ENCODE measurements at regions not wholly inside any gene's neighbourhood (a gene's known extent, or its start where the extent isn't known, plus 50 kb on each side); places are given as distances from the start of the nearest gene placed in this dataset.

GRCh38 chr7:142389544-142389943 lies 131.7 kb upstream of the PRSS58 start:
- no peak for DNase-seq

GRCh38 chr7:142385491-142386340 lies 127.9 kb upstream of the PRSS58 start:
- DNase-seq = peak; percentile 31 to 38

GRCh38 chr7:142384493-142384922 lies 126.7 kb upstream of the PRSS58 start:
- no peak for DNase-seq

- DNase-seq = no peak
Measured at GRCh38 chr7:142383841-142384492, 126.1 kb upstream of the PRSS58 start.

- DNase-seq = no peak
Measured at GRCh38 chr7:142381727-142382390, 124.0 kb upstream of the PRSS58 start.

GRCh38 chr7:142380069-142380468 lies 122.2 kb upstream of the PRSS58 start:
- DNase-seq = no peak

GRCh38 chr7:142379201-142379885 lies 121.5 kb upstream of the PRSS58 start:
- DNase-seq = no peak

- DNase-seq = no peak
Measured at GRCh38 chr7:142377567-142377966, 119.7 kb upstream of the PRSS58 start.

GRCh38 chr7:142376356-142376997 lies 118.6 kb upstream of the PRSS58 start:
- DNase-seq = no peak

- DNase-seq = no peak
Measured at GRCh38 chr7:142375710-142376313, 118.0 kb upstream of the PRSS58 start.

- no peak for DNase-seq
Measured at GRCh38 chr7:142372727-142373126, 114.9 kb upstream of the PRSS58 start.

- DNase-seq = no peak
Measured at GRCh38 chr7:142371586-142372377, 113.9 kb upstream of the PRSS58 start.

GRCh38 chr7:142365410-142365842 lies 107.6 kb upstream of the PRSS58 start:
- DNase-seq = no peak

- DNase-seq = no peak
Measured at GRCh38 chr7:142364551-142364950, 106.7 kb upstream of the PRSS58 start.

GRCh38 chr7:142362349-142362748 lies 104.5 kb upstream of the PRSS58 start:
- no peak for DNase-seq

- no peak for DNase-seq
Measured at GRCh38 chr7:142359694-142360279, 101.9 kb upstream of the PRSS58 start.

GRCh38 chr7:142357953-142358520 lies 100.2 kb upstream of the PRSS58 start:
- DNase-seq = peak; percentile 35 to 48

GRCh38 chr7:142356166-142356565 lies 98.3 kb upstream of the PRSS58 start:
- no peak for DNase-seq

GRCh38 chr7:142355328-142355727 lies 97.5 kb upstream of the PRSS58 start:
- no peak for DNase-seq

Data from hippocampal formation (tissue), 2 donors.